GM18511 (cell line): ENCODE measurements at regions not wholly inside any gene's neighbourhood (a gene's known extent, or its start where the extent isn't known, plus 50 kb on each side); places are given as distances from the start of the nearest gene placed in this dataset.

Experiments
- ATAC-seq: cut with Tn5 transposase; IDR thresholded peaks from one replicate; pipeline ENCODE4 v1.9.1; 2021; ENCODE audit warnings: mild to moderate bottlenecking, moderate library complexity; ENCODE audit not compliant: unreplicated experiment

DNA sequence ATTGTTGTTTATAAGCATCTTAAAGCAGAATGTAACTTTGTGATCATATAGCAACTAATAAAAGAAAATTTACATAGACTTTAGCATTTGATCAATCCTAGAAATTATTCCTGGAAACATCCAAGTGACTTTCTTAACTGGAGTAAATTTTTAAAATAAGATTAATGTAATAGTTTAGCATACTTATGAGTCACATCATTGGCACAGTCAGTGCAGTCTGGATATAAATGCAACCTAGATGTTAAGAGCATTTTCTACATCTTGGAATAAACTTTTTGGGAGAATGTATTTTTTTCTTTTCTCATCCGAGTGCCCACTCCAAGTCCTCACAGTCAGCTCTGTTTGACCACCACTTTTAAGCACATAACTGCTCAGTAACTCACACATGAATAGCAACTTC, 324.6 kb upstream of the PLSCR5 start:
- no peak for ATAC-seq

DNA sequence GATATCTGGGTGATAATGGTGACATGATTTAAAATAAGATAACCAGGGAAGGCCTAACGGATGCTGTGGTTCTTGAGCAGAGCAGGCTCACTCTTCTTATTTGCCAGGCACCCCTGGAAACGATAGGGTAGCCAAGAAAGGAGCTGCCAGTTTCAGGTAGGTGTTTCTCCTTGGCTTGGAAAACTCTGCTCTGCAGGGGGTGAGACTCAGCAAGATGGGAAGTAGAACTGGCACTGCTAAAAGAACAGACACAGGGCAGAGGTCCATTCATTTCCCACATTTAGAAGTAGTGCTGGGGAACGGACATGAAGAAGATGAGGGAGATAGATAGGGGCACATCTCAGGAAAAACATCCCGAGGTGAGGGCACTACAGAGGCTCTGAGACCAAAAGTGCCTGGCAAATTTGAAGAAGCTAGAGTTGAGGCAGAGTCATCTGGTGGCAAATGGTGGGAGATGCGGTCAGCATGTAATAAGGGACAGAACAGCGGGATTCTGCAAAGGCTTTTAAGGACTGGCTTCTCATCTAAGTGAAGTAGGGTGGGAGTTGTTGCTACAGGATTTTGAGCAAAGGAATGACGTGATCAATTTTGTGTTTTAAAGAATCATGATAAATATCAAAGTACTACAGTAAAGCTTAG, 323.4 kb upstream of the PLSCR5 start:
- no peak for ATAC-seq

DNA sequence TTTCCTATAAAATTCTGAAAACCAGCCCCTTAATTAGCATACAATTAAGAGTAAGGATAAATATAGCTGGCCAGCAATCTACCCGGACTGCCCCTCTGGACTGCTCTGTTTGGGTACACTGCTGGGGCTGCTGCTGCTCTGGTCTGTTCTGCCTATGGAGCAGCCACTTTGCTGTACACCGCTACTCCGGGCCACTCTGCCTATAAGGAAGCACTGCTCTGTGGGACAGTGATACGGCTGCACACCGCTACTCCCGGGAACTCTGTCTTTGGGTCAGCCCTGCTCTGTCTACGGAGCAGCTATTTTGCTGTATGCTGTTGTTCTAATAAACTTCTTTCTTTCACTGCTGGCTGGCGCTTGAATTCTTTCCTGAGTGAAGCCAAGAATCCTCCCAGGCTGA, 316.5 kb upstream of the PLSCR5 start:
- no peak for ATAC-seq

GRCh38 chr3:146914409-146914808, 309.3 kb upstream of the PLSCR5 start:
- ATAC-seq: no peak

- no peak for ATAC-seq
Observed at GRCh38 chr3:146912241-146913015, 307.3 kb upstream of the PLSCR5 start.

GRCh38 chr3:146903927-146904326, 298.8 kb upstream of the PLSCR5 start:
- ATAC-seq: no peak

GRCh38 chr3:146899171-146899570, 294.0 kb upstream of the PLSCR5 start:
- no peak for ATAC-seq

DNA sequence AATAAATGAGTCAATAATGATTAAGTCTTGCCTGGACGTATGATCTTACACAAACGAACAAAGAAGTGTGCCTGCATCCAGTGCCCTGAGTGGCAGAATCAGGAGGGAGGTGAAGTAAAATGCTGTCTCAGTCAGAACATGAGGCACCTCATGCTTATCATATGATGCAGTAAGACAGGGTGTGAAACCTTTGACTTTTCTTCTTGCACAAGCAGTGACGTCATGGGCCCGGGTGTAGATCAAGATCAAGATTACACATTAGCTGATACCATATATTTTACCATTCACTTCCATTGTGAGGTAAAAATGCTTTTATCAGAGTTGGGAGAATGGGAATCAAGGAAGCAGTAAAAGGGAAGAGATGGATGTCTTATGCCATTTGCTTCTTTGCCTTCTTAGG, 291.6 kb upstream of the PLSCR5 start:
- ATAC-seq: no peak

GRCh38 chr3:146895026-146895749, 290.0 kb upstream of the PLSCR5 start:
- ATAC-seq: no peak

DNA sequence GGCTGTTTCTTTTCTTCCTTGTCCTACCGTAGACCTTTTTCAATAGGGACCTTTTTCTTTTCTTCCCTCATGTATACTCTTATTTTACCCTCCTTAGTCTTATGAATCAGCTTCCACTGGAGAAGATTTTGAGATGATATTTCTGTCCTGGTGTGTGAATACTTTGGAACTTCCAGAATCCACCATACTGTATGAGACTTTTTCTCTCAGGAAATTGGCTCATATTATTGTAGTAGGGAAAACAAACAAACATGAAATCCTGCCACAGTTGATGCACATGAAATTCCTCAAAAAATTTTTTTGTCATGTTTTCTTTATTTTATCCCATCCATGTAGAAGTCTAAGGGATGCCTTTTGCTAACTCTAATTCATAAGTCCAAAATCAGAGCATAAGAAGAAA, 289.3 kb upstream of the PLSCR5 start:
- no peak for ATAC-seq

- no peak for ATAC-seq
Observed at GRCh38 chr3:146892041-146892440, 286.9 kb upstream of the PLSCR5 start.

GRCh38 chr3:146889626-146890025, 284.5 kb upstream of the PLSCR5 start:
- no peak for ATAC-seq

DNA sequence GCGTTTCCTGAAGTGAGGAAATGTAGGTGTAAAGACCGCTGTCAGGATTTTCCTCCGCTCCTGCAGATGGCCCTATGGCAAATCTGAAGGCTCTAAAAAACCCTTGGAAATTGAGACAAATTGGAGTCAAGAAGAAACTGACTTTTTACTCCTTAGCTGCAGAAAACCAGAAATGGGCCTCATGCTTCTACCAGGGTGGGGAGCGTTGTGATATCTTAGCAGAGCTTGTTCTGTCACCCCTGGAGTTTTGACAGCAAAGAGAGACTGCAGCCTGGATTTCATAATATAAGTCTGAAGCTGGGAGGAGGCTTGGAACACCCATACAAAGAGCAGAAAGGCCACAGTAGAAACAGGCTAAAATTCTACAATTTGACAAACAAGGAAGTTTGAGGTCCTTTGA, 283.0 kb upstream of the PLSCR5 start:
- ATAC-seq: no peak

DNA sequence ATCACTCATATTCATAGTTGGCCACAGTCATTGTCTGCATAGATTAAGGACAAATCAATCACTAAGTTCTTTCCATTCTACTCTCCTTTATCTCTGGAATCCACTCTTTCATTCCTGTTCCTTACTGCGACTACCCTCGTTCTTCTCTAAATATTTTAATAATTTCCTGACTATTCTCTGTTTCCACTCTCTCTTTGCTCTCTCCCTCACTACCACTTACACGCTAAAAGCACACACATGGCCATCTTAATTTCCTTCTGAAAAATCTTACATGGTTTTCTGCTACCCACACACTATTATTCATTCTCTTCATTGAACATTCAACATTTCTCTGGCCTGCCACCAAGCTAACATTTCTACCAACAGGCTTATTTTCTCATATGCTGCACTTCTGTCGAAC, 279.6 kb upstream of the PLSCR5 start:
- no peak for ATAC-seq

DNA sequence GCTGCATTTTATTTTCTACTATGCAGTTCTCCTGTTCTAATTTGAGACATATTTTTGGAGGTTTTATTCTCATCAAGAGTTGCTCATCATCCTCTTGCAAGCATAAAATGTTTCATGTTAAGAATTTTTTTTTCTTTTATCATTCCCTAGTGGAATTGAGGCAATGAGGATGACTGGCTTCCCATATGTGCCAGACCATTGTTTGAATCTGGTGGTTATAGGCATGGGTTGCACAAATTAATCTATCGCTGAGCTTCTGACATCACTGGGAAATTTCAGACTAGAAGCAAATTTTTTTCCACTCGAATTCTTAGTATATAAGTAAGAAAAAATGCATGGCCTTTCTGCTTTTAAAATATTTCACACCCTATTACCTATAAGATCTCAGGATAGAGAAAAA, 279.1 kb upstream of the PLSCR5 start:
- ATAC-seq: no peak

- ATAC-seq: no peak
Observed at GRCh38 chr3:146883288-146883687, 278.1 kb upstream of the PLSCR5 start.

GRCh38 chr3:146881966-146882760, 277.0 kb upstream of the PLSCR5 start:
- no peak for ATAC-seq

- no peak for ATAC-seq
Observed at GRCh38 chr3:146881356-146881755, 276.2 kb upstream of the PLSCR5 start.

DNA sequence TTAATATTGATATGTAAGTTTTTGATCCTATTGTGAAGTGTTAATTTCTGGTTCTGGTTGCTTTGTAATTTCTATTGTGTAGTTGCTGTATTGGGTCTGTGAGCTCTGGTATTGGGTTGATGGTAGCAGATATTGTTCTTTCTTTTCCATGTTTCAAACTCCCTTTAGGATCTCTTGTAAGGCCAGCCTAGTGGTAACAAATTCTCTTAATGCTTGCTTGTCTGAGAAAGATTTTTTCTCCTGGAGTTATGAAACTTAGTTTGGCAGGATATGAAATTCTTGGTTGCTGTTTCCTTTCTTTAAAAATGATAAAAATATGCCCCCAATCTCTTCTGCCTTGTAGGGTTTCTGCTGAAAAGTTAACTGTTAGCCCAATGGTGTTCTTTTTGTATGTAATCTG, 268.6 kb upstream of the PLSCR5 start:
- ATAC-seq: no peak

DNA sequence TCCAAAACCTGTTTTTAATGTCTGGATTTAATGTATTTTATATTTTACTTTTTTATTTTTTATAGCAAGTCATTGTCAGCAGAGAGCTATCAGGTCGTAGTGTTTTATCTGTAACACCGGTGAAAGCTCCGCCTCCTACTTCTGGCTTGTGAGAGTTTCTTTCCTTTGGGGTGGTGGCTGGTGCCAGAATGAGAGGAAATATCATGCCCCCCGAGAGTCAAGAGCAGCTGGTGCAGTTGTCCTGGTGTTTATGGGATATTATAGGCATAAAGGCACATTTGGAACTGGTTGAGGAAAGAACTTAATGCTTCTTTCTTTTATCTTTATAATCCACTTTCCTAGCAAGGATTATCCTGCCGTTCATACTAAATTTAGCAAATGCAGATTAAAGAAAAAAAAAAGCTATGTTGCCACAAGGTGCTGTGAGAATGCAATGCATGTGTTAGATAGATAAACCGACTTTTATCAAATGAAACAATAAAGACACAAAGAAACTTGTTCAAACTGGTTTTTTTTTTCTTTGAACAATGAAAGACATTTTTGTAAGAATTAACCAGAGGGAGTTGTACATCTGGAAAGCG, 260.1 kb upstream of the PLSCR5 start:
- ATAC-seq: no peak

DNA sequence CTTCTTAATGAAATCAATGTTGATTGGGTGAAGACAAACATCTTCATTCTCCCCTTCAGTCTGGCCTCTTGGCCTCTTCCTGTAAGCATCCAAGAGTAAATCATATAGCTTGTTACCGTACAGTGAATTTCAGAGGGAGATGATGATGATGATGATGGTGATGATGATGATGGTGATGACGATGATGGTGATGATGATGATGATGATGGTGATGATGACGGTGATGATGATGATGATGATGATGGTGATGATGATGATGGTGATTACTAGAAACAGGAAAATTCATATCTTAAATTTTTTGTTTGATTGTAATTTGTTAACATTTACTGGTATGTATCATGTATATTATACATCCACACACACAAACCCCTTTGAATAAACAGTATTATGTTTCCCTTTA, 256.1 kb upstream of the PLSCR5 start:
- no peak for ATAC-seq
